ENCODE measurements at regions not wholly inside any gene's neighbourhood (a gene's known extent, or its start where the extent isn't known, plus 50 kb on each side); places are given as distances from the start of the nearest gene placed in this dataset.

DNA sequence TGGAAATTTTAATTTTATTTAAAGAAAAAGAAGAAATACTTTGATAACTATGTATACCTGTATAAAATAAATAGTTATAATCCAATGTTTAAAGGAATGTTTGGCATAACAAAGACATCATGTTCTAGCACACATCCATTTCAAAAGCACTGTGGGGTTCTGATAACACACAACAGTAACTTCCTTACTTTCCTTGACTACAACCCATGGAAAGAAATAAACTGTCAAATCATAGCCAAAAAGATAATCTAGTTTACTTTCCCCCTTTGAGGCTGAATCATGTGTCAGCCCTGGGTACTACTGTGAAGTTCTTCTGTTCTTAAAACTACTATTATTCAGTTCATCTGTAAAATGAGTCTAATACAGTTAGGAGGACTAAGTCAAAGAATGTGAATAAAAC, 61.4 kb upstream of the PKIB start:
- TF ChIP-seq, protein P1, sequence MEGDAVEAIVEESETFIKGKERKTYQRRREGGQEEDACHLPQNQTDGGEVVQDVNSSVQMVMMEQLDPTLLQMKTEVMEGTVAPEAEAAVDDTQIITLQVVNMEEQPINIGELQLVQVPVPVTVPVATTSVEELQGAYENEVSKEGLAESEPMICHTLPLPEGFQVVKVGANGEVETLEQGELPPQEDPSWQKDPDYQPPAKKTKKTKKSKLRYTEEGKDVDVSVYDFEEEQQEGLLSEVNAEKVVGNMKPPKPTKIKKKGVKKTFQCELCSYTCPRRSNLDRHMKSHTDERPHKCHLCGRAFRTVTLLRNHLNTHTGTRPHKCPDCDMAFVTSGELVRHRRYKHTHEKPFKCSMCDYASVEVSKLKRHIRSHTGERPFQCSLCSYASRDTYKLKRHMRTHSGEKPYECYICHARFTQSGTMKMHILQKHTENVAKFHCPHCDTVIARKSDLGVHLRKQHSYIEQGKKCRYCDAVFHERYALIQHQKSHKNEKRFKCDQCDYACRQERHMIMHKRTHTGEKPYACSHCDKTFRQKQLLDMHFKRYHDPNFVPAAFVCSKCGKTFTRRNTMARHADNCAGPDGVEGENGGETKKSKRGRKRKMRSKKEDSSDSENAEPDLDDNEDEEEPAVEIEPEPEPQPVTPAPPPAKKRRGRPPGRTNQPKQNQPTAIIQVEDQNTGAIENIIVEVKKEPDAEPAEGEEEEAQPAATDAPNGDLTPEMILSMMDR (IDR thresholded peaks at IDR 0.05), result no peak
- no peak for TF ChIP-seq POLR2A (IDR thresholded peaks at IDR 0.05)
